Stimulated activated naive B cell treated with anti-CD40 and anti-IgM and Interleukin-4, amounts not matched to agents 10 μg/mL and 1 μg/mL and 100 μg/mL, for 72 hours (primary cell): ENCODE measurements at regions not wholly inside any gene's neighbourhood (a gene's known extent, or its start where the extent isn't known, plus 50 kb on each side); places are given as distances from the start of the nearest gene placed in this dataset.

Experiments
- ATAC-seq, 2 donors: fragments of 150-1000 bp; cut with Tn5 transposase; replicated peaks; 2 replicates each; pipeline ENCODE4 v1.10.0; 2021; ENCODE audit warnings: moderate library complexity in 1 of 2
- DNase-seq: peaks from one replicate; pipeline ENCODE4 v3.0.0; 2021
- H3K27ac Mint-ChIP-seq: one replicate; pipeline ENCODE4 v1.8.0; 2022; ENCODE audit warnings: mild to moderate bottlenecking, mixed read lengths
- H3K27me3 Mint-ChIP-seq, 2 donors: one replicate each; pipeline ENCODE4 v1.8.0; 2022; ENCODE audit warnings: mixed read lengths in 2 of 2
- H3K36me3 Mint-ChIP-seq, 2 donors: one replicate each; pipeline ENCODE4 v1.8.0; 2022; ENCODE audit warnings: mixed read lengths in 2 of 2, mild to moderate bottlenecking in 1 of 2
- H3K4me1 Mint-ChIP-seq, 2 donors: one replicate each; pipeline ENCODE4 v1.8.0; 2022; ENCODE audit warnings: mixed read lengths in 2 of 2, mild to moderate bottlenecking in 1 of 2
- H3K4me3 Mint-ChIP-seq, 2 donors: one replicate each; pipeline ENCODE4 v1.8.0; 2022; ENCODE audit warnings: mild to moderate bottlenecking in 2 of 2, mixed read lengths in 2 of 2, moderate library complexity in 1 of 2
- H3K9me3 Mint-ChIP-seq, 2 donors: one replicate each; pipeline ENCODE4 v1.8.0; 2022; ENCODE audit warnings: mixed read lengths in 2 of 2, mild to moderate bottlenecking in 1 of 2

DNA sequence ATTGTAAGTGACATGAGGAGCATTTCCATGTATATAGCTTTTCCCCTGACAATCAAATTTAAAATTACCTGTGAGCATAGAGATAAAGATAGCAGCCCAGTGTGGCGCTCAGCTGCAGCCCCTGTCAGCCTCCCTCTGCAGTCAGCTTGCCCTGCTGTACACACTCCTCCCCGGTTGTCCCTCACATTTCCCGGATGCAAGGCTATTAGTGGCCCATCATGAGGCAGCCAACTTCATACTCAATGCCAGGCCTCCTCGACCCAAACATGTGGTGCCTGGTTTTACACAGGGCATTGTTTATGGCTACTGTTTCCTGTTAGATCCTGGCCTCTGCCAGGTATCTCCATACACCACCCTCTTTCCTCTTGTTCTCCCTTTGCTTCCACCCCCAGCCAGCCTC is 116.1 kb upstream of the SH3BP4 start:
- H3K4me3 Mint-ChIP-seq = no peak overlapping the region
- H3K27me3 Mint-ChIP-seq = peaks cover 0 to 6% of the 10 kb centered on the region in 2 donors
- H3K36me3 Mint-ChIP-seq = no peaks in the 10 kb centered on the region
- no peak for DNase-seq
- ATAC-seq = no peak
- H3K4me1 Mint-ChIP-seq = no peaks in the 10 kb centered on the region
- H3K27ac Mint-ChIP-seq = no peak overlapping the region
- no peaks in the 10 kb centered on the region for H3K9me3 Mint-ChIP-seq

DNA sequence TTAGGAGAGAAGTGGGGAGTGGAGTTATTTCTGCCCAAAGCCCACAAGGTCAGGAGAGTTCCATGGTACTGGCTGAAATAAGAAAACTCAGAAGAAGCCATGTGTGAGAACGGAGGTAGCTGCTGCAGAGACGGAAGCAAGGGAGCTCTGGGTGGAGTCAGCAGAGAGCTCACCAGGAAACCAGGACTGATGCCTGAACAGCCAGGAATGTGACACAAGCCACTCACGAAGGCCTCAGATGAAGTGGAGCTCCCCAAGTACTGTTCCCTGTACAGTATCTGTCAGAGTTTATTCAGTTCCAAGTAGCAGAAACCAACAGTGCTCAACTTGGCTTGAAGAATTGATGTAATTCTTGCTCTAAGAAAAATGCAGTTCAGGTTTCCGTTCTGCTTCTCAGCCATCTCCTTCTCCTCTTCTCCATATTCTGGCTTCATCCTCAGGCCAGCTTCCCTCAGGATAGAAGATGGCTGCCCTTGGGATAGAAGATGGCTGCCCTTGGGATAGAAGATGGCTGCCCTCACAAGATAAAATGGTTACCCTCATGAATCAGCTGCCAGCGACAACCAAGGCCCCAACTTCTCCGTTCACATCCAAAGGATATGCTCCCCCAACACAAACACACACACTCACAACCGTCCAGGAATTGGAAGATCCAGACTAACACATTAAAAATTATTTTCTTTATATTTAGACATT is 117.4 kb upstream of the SH3BP4 start:
- Mint-ChIP-seq H3K27me3 (peaks cover 0 to 7% of the 10 kb centered on the region in 2 donors), H3K4me3 (no peak overlapping the region), H3K9me3 (no peaks in the 10 kb centered on the region), H3K4me1 (no peaks in the 10 kb centered on the region), H3K36me3 (no peaks in the 10 kb centered on the region), H3K27ac (no peak overlapping the region)
- ATAC-seq (no peak), DNase-seq (no peak)

- ATAC-seq (no peak), DNase-seq (no peak)
- H3K4me3 Mint-ChIP-seq = no peak overlapping the region
- H3K4me1 Mint-ChIP-seq = no peaks in the 10 kb centered on the region
- H3K36me3 Mint-ChIP-seq = no peaks in the 10 kb centered on the region
- H3K27me3 Mint-ChIP-seq = peaks cover 0 to 11% of the 10 kb centered on the region in 2 donors
- no peaks in the 10 kb centered on the region for H3K9me3 Mint-ChIP-seq
- no peak overlapping the region for H3K27ac Mint-ChIP-seq
Measured at GRCh38 chr2:234830853-234831252, 121.0 kb upstream of the SH3BP4 start.

DNA sequence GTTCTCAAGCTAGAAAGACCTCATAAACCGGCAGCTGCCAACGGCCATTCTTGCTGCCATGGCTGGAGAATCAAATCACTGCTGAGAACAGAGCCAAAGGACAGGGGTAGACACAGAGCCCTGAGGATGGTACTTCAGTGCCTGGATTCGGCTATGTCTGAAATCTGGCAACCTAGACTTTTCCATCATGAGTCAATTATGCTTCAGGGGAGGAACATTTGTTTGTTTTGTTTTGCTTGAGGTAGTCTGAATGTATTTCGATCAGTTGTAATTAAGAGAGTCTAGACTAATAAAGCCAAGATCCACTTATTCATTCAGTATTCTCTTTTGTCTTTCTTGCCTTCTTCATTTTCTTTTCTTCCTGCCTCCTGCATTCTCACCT is 122.8 kb upstream of the SH3BP4 start:
- no peak overlapping the region for H3K27ac Mint-ChIP-seq

DNA sequence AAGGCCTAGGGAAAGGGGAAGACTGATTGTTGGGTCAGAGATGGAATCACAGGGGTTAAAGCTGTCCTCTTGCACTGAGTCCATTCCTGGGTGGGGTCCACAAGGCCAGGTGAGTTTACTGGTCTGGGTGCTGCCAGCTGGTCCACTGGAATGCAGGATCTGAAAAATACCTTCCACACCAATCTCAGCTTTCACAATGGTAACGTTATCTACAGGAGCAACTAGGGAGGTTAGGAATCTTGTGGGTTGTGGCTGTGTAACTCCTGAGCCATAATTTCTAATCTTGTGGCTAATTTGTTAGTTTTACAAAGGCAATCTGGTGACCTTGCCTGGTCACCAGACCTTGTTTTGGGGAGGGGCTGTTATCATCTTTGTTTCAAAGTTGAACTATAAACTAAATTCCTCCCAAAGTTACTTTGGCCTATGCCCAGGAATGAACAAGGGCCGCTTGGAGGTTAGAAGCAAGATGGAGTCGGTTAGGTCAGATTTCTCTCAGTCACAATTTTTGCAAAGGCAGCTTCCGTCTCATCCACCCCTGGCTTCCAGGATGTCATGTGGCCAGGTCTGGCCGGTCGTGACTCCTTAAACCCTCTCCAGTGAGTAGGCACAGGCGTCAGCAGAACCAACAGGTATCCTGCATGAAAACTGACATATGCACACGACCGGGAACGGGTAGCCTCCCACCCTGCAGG is 123.3 kb upstream of the SH3BP4 start:
- H3K27me3 Mint-ChIP-seq = peaks cover 0 to 11% of the 10 kb centered on the region in 2 donors
- ATAC-seq = no peak
- DNase-seq = no peak
- no peaks in the 10 kb centered on the region for H3K36me3 Mint-ChIP-seq
- H3K4me3 Mint-ChIP-seq = no peak overlapping the region
- no peak overlapping the region for H3K27ac Mint-ChIP-seq
- no peaks in the 10 kb centered on the region for H3K4me1 Mint-ChIP-seq
- no peaks in the 10 kb centered on the region for H3K9me3 Mint-ChIP-seq

More for the DNA sequence above, 122.8 kb upstream of the SH3BP4 start:
- Mint-ChIP-seq H3K27me3 (peaks cover 0 to 11% of the 10 kb centered on the region in 2 donors), H3K9me3 (no peaks in the 10 kb centered on the region), H3K4me3 (no peak overlapping the region), H3K36me3 (no peaks in the 10 kb centered on the region), H3K4me1 (no peaks in the 10 kb centered on the region)
- ATAC-seq (no peak), DNase-seq (no peak)

DNA sequence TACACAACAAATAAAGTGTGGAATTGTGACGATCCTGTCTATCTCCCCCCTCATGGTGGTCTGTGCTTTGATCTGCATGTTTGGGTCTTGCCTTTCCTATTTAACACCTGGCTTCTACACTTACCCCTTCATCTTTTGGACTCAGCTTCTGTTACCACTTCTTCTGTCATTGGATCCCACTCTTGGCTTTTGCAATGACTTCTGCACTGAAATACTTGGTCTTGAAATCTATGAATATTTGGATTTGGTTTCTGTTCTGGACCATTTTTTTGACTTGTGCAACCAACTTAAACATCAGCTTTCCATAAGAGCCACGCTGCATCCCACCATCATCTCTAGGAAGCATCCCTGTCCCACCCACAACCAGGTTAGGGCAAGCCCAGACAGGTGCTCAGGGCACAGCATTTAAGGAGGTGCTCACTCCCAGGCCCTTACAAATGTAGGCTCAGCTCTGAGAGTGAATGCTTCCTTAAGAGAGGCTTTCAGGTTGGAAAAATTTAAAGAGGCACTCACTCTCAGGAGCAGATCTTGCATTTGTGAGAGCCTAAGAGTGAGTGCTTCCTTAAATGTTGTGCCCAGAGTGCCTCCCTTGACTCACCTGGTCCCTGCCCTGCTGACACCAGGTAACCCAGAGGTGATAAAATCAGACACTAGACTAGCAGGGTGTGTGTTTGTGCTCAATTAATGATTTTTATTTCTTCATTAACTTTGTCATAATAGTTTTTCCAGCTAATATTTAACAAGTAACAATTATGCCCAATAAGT is 124.5 kb upstream of the SH3BP4 start:
- H3K36me3 Mint-ChIP-seq = no peaks in the 10 kb centered on the region
- no peak overlapping the region for H3K4me3 Mint-ChIP-seq
- ATAC-seq (no peak), DNase-seq (no peak)
- no peaks in the 10 kb centered on the region for H3K4me1 Mint-ChIP-seq
- peaks cover 0 to 11% of the 10 kb centered on the region in 2 donors for H3K27me3 Mint-ChIP-seq
- no peak overlapping the region for H3K27ac Mint-ChIP-seq
- H3K9me3 Mint-ChIP-seq = no peaks in the 10 kb centered on the region

DNA sequence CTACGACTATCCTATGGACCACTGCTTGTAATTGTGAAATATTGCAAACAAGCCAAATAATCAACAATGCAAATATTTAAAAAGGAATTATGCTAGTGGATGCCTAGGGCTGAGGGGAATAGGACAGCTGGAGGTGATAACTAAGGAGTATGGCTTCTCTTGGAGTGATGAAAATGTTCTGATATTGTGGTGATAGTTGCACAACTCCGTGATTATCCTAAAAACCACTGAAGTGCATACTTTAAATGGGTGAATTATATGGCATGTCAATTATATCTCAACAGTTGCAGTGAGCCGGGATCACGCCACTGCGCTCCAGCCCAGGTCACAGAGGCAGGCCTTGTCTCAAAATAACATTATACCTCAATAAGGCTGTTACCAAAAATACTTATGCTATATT is 125.1 kb upstream of the SH3BP4 start:
- no peak for ATAC-seq
- no peak overlapping the region for H3K4me3 Mint-ChIP-seq
- H3K36me3 Mint-ChIP-seq = no peaks in the 10 kb centered on the region
- H3K27me3 Mint-ChIP-seq = peaks cover 0 to 11% of the 10 kb centered on the region in 2 donors
- DNase-seq = no peak
- H3K27ac Mint-ChIP-seq = no peak overlapping the region
- no peaks in the 10 kb centered on the region for H3K4me1 Mint-ChIP-seq
- H3K9me3 Mint-ChIP-seq = no peaks in the 10 kb centered on the region

DNA sequence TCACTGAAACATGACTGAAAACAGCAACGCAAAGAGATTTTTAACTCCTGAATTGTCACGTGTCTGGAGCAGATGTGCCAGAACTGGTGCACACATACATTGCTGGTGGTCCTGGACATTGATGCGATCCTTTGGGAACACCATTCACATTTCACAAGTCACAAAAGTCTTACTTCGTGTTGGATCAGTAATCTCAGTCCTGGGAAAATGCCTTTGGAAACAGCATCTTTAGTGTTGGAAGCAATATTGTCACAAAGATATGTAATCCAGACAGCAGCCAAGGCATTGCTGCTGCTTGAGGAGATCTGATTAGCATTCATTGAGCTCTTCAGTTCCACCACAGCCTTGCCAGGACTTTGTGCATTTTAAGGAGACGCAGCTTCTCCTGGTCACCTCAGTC is 126.2 kb upstream of the SH3BP4 start:
- Mint-ChIP-seq H3K27me3 (peaks cover 0 to 4% of the 10 kb centered on the region in 2 donors), H3K4me1 (no peaks in the 10 kb centered on the region), H3K4me3 (no peak overlapping the region), H3K36me3 (no peaks in the 10 kb centered on the region), H3K27ac (no peak overlapping the region), H3K9me3 (no peaks in the 10 kb centered on the region)
- DNase-seq = no peak
- ATAC-seq = no peak

- no peaks in the 10 kb centered on the region for H3K4me1 Mint-ChIP-seq
- DNase-seq = no peak
- ATAC-seq = no peak
- no peak overlapping the region for H3K27ac Mint-ChIP-seq
- H3K27me3 Mint-ChIP-seq = peaks cover 0 to 4% of the 10 kb centered on the region in 2 donors
- H3K4me3 Mint-ChIP-seq = no peak overlapping the region
- no peaks in the 10 kb centered on the region for H3K9me3 Mint-ChIP-seq
- no peaks in the 10 kb centered on the region for H3K36me3 Mint-ChIP-seq
Measured at GRCh38 chr2:234823877-234824376, 127.9 kb upstream of the SH3BP4 start.

GRCh38 chr2:234823196-234823876 is 128.5 kb upstream of the SH3BP4 start:
- Mint-ChIP-seq H3K4me1 (no peaks in the 10 kb centered on the region), H3K27me3 (peaks cover 0 to 4% of the 10 kb centered on the region in 2 donors), H3K9me3 (no peaks in the 10 kb centered on the region), H3K36me3 (no peaks in the 10 kb centered on the region), H3K27ac (no peak overlapping the region), H3K4me3 (no peak overlapping the region)
- ATAC-seq (no peak), DNase-seq (no peak)

DNA sequence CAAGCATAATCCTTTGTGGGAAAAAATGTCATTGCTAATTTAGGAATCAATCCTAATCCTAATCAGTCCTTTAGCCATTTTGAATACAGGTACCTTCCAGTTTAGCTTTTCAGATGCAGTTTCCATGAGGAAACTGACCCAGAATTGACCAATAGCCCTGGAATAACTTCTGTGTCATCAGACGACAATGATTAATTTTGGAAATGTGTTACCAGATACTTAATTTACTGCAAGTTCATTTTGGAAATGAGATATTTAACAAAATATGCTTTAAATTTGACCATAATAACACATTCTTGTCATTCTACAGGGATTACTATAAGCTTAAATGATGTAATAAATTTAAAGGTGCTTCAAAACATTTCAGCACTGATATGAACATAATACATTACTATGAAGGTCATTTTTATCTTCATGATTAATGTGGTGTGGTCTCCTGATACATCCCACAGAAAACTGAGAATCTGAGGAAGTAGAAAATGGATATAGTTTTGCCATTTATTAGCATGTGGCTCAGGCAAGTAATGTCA is 129.8 kb upstream of the SH3BP4 start:
- no peak for ATAC-seq
- no peak for DNase-seq
- no peaks in the 10 kb centered on the region for H3K4me1 Mint-ChIP-seq
- H3K27me3 Mint-ChIP-seq = peaks cover 0 to 7% of the 10 kb centered on the region in 2 donors
- H3K27ac Mint-ChIP-seq = no peak overlapping the region
- no peak overlapping the region for H3K4me3 Mint-ChIP-seq
- no peaks in the 10 kb centered on the region for H3K9me3 Mint-ChIP-seq
- no peaks in the 10 kb centered on the region for H3K36me3 Mint-ChIP-seq

DNA sequence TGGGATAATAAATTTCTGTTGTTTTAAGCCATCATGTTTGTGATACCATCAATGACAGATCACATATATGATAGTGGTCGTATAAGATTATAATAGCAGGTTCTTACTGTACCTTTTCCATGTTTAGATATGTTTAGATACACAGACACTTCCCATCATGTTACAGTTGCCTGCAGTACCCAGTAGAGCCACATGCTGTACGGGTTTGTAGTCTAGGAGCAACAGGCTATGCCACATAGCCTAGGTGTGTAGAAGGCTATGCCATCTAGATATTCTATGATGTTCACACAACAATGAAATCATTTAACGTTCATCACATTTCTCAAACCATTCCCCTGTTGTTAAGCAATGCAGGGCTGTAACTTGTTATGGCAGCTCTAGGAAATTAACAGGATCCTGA is 132.9 kb upstream of the SH3BP4 start:
- H3K9me3 Mint-ChIP-seq = no peaks in the 10 kb centered on the region
- DNase-seq (no peak), ATAC-seq (peak in 1 of 2 donors; percentile 33)
- no peaks in the 10 kb centered on the region for H3K36me3 Mint-ChIP-seq
- H3K4me3 Mint-ChIP-seq = no peak overlapping the region
- H3K4me1 Mint-ChIP-seq = peaks cover 0 to 2% of the 10 kb centered on the region in 2 donors
- H3K27ac Mint-ChIP-seq = no peak overlapping the region
- peaks cover 8 to 20% of the 10 kb centered on the region in 2 donors for H3K27me3 Mint-ChIP-seq

DNA sequence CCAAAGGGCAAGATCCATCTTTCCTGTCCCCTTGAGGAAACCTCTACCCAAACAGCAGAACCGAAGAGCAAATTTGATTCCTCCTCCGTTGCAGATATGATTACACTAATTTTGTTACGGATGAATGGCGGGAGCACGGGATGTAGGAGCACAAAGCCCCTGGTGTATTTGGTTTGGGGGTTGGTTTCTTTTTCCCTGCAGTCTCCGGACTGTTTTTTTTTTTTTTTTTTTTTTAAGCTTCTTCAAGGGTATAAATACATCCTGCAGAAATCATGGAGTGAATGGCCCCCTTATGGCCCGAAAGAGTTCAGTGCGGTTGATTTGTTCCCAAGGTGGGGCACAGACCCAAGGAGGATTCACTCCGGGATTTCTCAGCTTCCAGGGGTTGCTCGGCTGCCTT is 135.3 kb upstream of the SH3BP4 start:
- H3K4me3 Mint-ChIP-seq = no peak overlapping the region
- H3K4me1 Mint-ChIP-seq = peaks cover 0 to 3% of the 10 kb centered on the region in 2 donors
- ATAC-seq = no peak

GRCh38 chr2:234816056-234816455 is 135.8 kb upstream of the SH3BP4 start:
- Mint-ChIP-seq H3K4me1 (peaks cover 0 to 3% of the 10 kb centered on the region in 2 donors), H3K36me3 (no peaks in the 10 kb centered on the region), H3K9me3 (no peaks in the 10 kb centered on the region), H3K4me3 (no peak overlapping the region), H3K27me3 (peaks cover 12 to 34% of the 10 kb centered on the region in 2 donors), H3K27ac (no peak overlapping the region)
- DNase-seq (no peak), ATAC-seq (no peak)

More for the DNA sequence above, 135.3 kb upstream of the SH3BP4 start:
- H3K9me3 Mint-ChIP-seq = no peaks in the 10 kb centered on the region
- no peak overlapping the region for H3K27ac Mint-ChIP-seq
- no peak for DNase-seq
- no peaks in the 10 kb centered on the region for H3K36me3 Mint-ChIP-seq
- peaks cover 12 to 34% of the 10 kb centered on the region in 2 donors for H3K27me3 Mint-ChIP-seq
